ENCODE measurements at regions not wholly inside any gene's neighbourhood (a gene's known extent, or its start where the extent isn't known, plus 50 kb on each side); places are given as distances from the start of the nearest gene placed in this dataset.

DNA sequence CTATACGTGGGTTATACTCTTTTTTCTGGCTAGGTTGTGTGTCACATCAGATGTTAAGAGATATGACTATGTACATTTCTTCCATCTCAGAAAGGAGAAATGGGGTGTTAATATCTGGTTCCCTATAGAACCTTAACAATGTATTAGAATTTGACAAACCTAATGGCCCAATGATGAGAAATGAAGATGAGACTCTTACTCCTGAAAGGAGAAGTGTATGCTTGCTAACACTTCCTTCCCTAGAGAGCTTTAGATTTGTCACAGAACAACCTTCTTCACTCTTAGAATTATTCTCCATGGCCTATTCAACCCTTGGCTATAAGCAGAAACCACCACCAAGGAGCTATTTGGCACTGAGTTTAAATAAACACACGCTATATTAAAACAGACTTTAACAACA is 839.6 kb downstream of the GALC start:
- Mint-ChIP-seq H3K27me3 (no peaks in the 10 kb centered on the region), H3K36me3 (no peaks in the 10 kb centered on the region), H3K27ac (no peak overlapping the region), H3K4me3 (no peak overlapping the region), H3K4me1 (no peaks in the 10 kb centered on the region), H3K9me3 (peaks cover 3% of the 10 kb centered on the region)
- no peak for ATAC-seq

DNA sequence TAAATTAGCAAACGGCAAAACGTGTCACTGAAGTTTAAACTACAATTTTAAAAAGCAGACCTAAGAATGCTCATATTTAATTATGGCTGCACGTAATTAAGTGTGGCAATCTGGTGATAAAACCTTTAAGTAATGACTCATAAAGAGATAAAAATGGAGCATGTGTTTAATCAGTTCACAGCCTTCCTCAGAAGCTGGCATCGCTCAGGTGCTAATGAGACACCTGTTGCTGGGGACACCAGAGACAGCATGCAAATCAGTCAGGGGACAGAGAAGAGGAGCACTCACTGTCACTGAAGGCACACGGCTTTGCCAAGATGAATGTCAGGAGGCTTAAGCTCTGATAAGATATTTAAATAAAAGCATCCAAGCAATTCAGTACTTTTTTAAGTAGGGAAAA is 840.3 kb downstream of the GALC start:
- Mint-ChIP-seq H3K4me1 (no peaks in the 10 kb centered on the region), H3K4me3 (no peak overlapping the region), H3K36me3 (no peaks in the 10 kb centered on the region), H3K27me3 (no peaks in the 10 kb centered on the region), H3K9me3 (no peaks in the 10 kb centered on the region), H3K27ac (no peak overlapping the region)
- ATAC-seq = no peak

DNA sequence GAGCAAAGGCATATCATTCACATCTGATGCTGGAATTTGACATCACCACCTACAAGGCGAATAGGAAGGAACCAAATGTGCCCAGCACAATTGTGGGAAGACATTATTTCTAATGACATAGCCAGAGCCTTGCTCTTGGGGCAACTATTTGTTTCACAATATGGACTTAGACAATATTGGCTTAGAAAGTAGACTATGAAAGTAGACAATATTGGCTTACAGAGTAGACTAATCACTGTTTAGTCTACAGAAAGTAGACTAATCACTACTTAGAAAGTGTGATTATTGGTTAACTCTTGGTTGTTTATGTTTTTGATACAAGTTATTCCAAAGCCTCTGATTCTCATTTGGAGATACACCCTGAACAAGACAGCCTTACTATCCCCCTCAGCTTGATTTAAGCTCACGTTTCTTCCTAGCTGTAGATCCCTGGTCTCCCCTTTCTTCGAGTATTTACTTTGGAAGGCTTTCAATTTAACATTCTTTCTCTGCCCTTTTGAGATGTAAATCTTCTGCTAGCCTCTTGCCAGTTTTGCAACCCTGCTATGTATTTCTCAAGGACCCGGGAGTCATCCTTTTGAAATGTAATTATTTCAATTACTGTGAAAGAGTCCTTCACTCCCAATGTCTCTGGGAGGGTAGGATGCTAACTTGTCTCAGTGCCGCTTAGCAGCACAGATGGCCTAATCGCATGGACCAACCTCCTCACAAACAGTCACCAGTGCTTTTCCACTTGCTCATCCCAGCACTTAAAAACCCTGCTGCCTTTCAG is 843.2 kb downstream of the GALC start:
- H3K4me1 Mint-ChIP-seq = no peaks in the 10 kb centered on the region

DNA sequence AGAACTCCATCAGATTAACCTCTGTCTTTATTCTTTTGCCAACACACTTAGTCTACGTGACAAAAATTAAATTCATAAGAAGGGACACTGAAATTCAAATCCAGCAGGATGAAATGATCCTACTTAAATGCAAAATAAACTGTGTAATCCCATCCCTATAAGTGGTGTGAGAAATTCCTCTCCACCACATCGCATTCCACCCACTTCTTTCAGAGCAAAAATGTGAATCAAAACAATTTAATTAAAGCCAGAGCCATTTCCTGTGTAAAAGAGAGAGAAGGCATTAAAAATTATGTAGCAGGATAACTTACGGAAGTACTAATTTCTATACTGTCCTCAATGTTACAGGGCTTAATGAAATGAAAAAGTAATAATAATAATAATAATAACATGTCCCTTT is 844.3 kb downstream of the GALC start:
- H3K4me3 Mint-ChIP-seq = no peak overlapping the region
- H3K27ac Mint-ChIP-seq = no peak overlapping the region
- H3K9me3 Mint-ChIP-seq = peaks cover 3% of the 10 kb centered on the region
- no peaks in the 10 kb centered on the region for H3K36me3 Mint-ChIP-seq
- H3K4me1 Mint-ChIP-seq = no peaks in the 10 kb centered on the region
- H3K27me3 Mint-ChIP-seq = no peaks in the 10 kb centered on the region
- no peak for ATAC-seq

More for the DNA sequence above, 843.2 kb downstream of the GALC start:
- Mint-ChIP-seq H3K27me3 (no peaks in the 10 kb centered on the region), H3K36me3 (no peaks in the 10 kb centered on the region), H3K27ac (no peak overlapping the region), H3K9me3 (peaks cover 3% of the 10 kb centered on the region), H3K4me3 (no peak overlapping the region)
- ATAC-seq = no peak

DNA sequence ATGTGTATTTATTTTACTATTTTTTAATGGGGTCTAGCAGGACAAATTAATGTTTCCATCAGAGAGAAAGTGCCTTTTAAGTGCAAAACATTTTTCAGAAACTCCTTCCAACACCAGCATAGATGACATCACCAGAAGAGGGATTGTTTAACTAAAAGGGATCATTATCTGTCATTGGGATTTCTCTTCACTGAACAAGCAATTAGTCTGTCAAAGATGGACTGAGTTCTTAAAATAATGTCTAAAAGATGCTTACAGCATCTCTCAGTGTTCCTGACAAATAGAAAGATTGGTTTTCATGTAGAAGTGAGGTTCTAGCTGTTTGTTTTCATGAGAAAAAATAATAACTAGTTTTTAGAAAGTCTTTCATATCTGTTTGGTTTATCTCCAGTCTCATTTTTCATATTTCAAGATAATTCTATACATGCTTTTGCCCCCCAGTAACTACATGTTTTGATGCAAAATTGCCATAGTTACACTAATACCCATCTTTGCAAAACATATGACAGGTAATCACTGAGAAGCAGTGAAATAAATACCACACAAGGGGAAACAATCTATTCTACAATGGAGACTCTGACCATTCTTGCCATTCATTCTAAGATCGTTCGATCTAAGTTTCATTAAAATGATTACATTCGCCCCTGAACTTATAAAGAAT is 850.3 kb downstream of the GALC start:
- Mint-ChIP-seq H3K9me3 (peaks cover 7% of the 10 kb centered on the region), H3K4me1 (no peaks in the 10 kb centered on the region), H3K27ac (no peak overlapping the region), H3K36me3 (no peaks in the 10 kb centered on the region), H3K4me3 (no peak overlapping the region), H3K27me3 (no peaks in the 10 kb centered on the region)
- no peak for ATAC-seq

DNA sequence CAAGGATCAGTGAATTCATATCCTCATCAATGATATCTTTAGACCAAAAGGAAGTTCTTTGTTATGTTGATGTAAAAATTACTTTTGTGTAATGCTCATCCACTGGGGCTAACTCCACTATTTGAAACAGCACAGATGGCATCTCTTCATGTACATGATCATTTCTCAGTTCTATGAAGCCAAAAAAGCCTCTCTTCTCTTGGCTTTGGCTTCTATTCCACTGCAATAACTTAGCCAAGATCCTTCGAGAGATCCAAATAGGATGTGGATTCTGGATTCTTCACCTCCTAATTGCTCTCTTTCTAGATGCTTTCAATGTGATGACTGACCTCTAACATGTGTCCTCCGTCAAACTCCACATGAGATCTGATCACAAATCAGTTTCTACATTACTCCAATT is 851.2 kb downstream of the GALC start:
- no peak overlapping the region for H3K27ac Mint-ChIP-seq
- no peaks in the 10 kb centered on the region for H3K36me3 Mint-ChIP-seq
- peaks cover 7% of the 10 kb centered on the region for H3K9me3 Mint-ChIP-seq
- no peaks in the 10 kb centered on the region for H3K4me1 Mint-ChIP-seq
- H3K4me3 Mint-ChIP-seq = no peak overlapping the region
- no peaks in the 10 kb centered on the region for H3K27me3 Mint-ChIP-seq
- no peak for ATAC-seq

DNA sequence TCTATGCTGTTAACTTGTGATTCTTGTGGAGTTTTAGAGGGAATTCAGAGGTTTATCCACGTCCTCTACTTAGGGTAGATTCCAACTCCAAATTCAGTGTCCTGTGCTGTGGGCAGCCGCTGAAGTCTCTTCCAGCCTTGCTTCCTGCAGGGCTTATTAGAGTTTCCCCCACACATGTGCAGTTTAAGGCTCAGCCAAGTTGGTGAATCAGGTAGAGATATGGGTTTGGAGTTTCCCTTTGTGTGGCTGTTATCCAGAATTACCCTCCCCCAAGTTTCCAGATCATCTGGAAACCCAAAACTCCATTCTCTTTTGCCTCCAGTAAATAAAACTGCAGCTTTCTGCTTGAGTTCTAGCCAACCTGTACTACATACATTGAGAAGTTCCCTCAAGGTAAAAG is 853.7 kb downstream of the GALC start:
- peaks cover 9% of the 10 kb centered on the region for H3K9me3 Mint-ChIP-seq
- H3K27ac Mint-ChIP-seq = no peak overlapping the region
- H3K27me3 Mint-ChIP-seq = no peaks in the 10 kb centered on the region
- no peak for ATAC-seq
- no peaks in the 10 kb centered on the region for H3K36me3 Mint-ChIP-seq
- no peaks in the 10 kb centered on the region for H3K4me1 Mint-ChIP-seq
- H3K4me3 Mint-ChIP-seq = no peak overlapping the region

DNA sequence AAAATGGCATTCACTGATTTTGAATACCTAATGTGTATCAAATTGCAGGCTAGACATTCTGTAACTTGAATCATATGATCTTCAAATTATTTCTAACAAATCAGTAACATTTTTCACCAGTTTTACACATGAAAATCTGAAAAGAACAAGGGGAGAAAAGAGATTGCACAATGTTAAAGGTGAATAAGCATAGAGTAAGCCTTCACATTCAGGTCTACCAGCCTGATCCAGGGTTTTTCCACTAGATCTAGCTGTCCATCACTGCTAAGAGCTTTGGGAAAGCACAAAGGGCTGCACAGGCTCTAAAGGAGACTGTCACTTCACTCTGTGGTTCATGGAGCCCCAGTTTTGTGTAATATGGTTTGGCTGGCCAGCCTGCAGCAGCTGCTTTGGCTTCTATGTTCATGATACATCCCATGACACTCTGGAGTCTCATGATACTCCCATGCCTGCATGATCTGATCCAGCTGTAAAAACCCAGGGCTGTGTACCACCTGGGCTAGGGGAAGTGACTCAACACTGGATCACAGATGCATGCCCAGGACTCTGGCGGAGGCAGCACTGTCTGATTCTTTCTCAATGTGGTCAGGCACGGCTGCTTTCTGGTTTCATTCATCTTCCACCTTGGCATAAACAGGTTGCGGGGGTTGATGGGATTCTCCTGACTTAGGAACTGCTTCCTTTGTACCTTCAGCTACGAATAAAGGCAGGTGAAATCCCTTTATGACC is 859.7 kb downstream of the GALC start:
- Mint-ChIP-seq H3K9me3 (peaks cover 5% of the 10 kb centered on the region), H3K36me3 (no peaks in the 10 kb centered on the region), H3K4me3 (no peak overlapping the region), H3K4me1 (no peaks in the 10 kb centered on the region), H3K27ac (no peak overlapping the region), H3K27me3 (no peaks in the 10 kb centered on the region)
- ATAC-seq = no peak

DNA sequence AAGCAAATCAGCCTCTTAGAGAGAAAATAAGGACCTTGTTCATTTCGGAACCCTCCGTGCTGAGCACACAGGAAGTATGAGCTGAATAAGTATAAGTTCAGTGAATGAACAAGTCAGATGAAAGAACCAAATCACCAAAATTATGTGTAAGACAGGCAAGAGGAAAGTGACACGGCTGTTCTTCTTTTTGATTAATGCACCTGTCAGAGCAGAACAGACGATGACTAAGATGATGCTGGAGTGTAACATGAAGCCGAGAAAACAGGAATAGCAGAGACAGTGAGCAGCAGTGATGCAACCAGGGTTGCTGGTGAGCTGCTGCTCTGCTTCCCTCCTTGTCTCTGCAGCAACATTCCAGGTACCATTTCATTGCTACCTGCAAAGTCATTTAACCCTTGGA is 861.1 kb downstream of the GALC start:
- no peak overlapping the region for H3K4me3 Mint-ChIP-seq
- H3K36me3 Mint-ChIP-seq = no peaks in the 10 kb centered on the region
- H3K27me3 Mint-ChIP-seq = no peaks in the 10 kb centered on the region
- no peaks in the 10 kb centered on the region for H3K4me1 Mint-ChIP-seq
- H3K9me3 Mint-ChIP-seq = peaks cover 5% of the 10 kb centered on the region
- no peak for ATAC-seq
- H3K27ac Mint-ChIP-seq = no peak overlapping the region

DNA sequence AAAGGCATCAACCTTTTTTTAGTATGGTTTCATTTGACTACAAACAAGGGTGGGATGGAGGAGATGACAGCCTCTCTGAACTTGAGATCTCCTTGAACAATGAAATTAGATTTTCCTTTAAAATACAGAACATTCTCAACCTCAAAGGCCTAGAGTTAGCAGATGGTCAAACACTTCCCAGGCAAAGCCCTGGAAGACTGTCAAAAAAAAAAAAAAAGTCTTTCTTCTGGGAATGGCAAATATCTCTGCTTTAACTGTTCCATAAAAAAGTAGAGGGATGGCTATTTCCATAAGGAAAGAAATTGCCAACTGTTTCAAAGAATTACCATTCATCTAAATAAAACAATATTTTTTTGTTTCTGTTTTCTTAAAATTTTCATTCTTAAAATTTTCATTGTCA is 870.8 kb downstream of the GALC start:
- ATAC-seq = no peak
- Mint-ChIP-seq H3K4me1 (no peaks in the 10 kb centered on the region), H3K4me3 (no peak overlapping the region), H3K9me3 (peaks cover 2% of the 10 kb centered on the region), H3K27me3 (no peaks in the 10 kb centered on the region), H3K36me3 (no peaks in the 10 kb centered on the region), H3K27ac (no peak overlapping the region)

DNA sequence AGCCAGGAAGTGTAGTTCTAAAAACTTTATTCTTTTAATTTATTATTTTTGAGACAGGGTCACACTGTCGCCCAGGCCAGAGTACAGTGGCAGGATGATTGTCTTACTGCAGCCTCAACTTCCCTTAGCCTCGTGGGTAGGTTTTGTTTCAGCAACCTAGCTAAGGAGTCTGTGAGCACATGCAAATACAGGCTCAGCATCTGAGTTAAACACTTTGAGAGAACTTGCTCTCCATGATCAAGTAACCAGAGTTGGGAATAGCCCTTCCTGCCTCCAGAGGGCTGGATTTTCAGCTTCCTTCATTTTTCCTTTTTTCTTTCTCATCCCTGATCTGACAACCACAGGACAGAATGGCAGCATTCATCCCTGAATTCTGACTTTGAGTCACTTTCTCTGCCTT is 871.3 kb downstream of the GALC start:
- no peaks in the 10 kb centered on the region for H3K27me3 Mint-ChIP-seq
- no peak overlapping the region for H3K4me3 Mint-ChIP-seq
- H3K4me1 Mint-ChIP-seq = no peaks in the 10 kb centered on the region
- ATAC-seq = no peak
- no peak overlapping the region for H3K27ac Mint-ChIP-seq
- H3K36me3 Mint-ChIP-seq = no peaks in the 10 kb centered on the region
- peaks cover 2% of the 10 kb centered on the region for H3K9me3 Mint-ChIP-seq

DNA sequence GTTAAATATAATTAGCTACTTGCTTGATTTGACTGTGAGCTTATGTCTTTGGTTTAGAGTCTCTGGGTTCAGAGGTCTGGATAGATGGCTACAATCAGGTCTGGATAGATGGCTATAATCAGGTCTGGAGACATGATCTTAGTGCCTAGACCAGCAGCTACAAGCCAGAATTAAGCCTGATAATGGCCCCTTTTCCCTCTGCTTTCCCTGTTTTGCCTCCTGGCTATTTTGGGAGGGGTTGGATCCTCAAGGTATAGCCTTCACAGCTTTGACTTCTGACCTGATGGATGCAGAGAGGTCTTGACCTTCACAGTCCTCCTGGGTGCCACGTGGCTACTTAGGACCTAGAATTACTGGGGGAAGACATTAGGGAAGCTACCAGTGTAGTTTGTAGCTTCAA is 877.7 kb downstream of the GALC start:
- no peaks in the 10 kb centered on the region for H3K36me3 Mint-ChIP-seq
- no peak overlapping the region for H3K27ac Mint-ChIP-seq
- peaks cover 3% of the 10 kb centered on the region for H3K9me3 Mint-ChIP-seq
- H3K4me3 Mint-ChIP-seq = no peak overlapping the region
- H3K27me3 Mint-ChIP-seq = no peaks in the 10 kb centered on the region
- no peak for ATAC-seq
- H3K4me1 Mint-ChIP-seq = no peaks in the 10 kb centered on the region

DNA sequence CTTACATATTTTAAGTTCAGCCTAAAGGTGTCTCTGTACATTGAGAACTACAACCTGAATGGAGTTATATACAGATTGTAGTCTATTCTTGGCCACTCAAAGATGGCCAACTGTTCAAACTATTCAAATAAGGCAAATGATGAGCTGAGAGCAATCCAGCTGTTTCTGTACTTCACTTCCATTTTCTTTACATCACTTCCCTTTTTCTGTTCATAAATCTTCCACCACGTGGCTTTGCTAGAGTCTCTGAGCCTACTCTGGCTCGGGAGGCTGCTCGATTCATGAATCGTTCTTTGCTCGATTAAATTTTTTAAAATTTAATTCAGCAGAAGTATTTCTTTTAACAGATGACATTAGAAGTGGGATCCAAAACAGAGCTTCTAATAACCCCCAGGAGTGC is 879.7 kb downstream of the GALC start:
- no peaks in the 10 kb centered on the region for H3K27me3 Mint-ChIP-seq
- H3K4me3 Mint-ChIP-seq = no peak overlapping the region
- H3K36me3 Mint-ChIP-seq = no peaks in the 10 kb centered on the region
- no peak overlapping the region for H3K27ac Mint-ChIP-seq
- no peak for ATAC-seq
- no peaks in the 10 kb centered on the region for H3K4me1 Mint-ChIP-seq
- H3K9me3 Mint-ChIP-seq = peaks cover 3% of the 10 kb centered on the region

DNA sequence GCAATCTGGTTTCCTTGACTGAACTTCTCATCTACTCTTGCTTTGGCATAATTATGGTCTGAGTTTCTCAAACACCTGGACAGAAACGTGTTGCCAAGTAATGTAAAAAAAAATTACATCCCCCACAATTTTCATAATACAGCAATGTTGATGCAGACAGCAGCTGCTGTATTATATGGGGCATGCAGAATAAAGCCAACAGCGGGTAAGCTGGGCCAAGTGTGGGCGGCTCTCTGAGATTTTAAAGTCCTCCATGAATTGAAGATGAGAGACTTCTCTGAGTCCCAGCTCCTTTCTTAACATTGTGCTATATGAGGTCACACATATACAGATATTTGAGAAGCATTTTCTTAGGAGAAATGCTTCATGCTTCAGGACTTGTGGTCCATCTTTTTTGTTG is 881.2 kb downstream of the GALC start:
- ATAC-seq = no peak
- H3K4me1 Mint-ChIP-seq = no peaks in the 10 kb centered on the region
- H3K9me3 Mint-ChIP-seq = peaks cover 6% of the 10 kb centered on the region
- H3K27ac Mint-ChIP-seq = no peak overlapping the region
- no peaks in the 10 kb centered on the region for H3K36me3 Mint-ChIP-seq
- H3K4me3 Mint-ChIP-seq = no peak overlapping the region
- H3K27me3 Mint-ChIP-seq = no peaks in the 10 kb centered on the region

DNA sequence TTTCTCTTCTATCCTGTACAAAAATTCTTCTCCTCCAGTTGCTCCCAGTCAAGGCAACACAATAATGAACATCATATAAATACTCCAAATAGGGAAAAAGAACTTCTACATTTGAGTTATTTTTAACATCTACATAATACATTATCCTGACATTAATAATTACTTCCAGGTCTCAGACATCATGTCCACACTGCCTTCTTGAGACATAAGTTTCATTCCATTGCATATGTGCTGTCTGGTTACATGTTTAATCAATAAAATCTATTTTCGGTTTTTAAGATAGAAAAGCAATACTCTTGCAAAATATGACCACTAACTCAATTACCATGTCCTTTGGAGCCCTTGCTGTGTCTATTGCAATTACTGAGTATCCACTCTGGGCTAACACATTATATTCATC is 881.9 kb downstream of the GALC start:
- no peaks in the 10 kb centered on the region for H3K27me3 Mint-ChIP-seq
- ATAC-seq = no peak
- H3K36me3 Mint-ChIP-seq = no peaks in the 10 kb centered on the region
- H3K9me3 Mint-ChIP-seq = peaks cover 6% of the 10 kb centered on the region
- H3K4me1 Mint-ChIP-seq = no peaks in the 10 kb centered on the region
- no peak overlapping the region for H3K27ac Mint-ChIP-seq
- no peak overlapping the region for H3K4me3 Mint-ChIP-seq

DNA sequence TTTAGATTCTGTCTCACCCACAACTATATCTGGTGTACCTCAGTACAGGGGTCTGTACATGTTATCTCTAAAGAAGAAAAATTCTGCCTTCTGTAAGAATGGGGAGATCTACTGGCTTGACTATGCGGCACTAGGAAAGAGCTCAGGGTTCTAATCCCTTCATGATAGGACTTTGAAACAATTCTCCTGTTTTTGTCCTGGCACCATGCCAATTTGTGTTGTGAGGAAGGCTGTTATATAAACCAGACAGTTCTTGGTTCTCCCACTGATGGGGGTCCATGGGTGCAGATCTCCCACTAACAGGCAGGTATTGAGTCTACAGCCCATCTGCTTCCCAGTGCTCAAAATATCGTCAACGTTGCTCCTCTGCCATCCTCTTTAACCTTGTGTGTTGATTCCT is 883.7 kb downstream of the GALC start:
- Mint-ChIP-seq H3K9me3 (peaks cover 6% of the 10 kb centered on the region), H3K36me3 (no peaks in the 10 kb centered on the region), H3K4me1 (no peaks in the 10 kb centered on the region), H3K27me3 (no peaks in the 10 kb centered on the region), H3K4me3 (no peak overlapping the region), H3K27ac (no peak overlapping the region)
- ATAC-seq = no peak

Measured in stimulated activated memory B cell treated with anti-CD40 and anti-IgM and Interleukin-4, amounts not matched to agents 10 μg/mL and 1 μg/mL and 100 μg/mL, for 72 hours (primary cell).